GM23338 (cell line): ENCODE measurements at regions not wholly inside any gene's neighbourhood (a gene's known extent, or its start where the extent isn't known, plus 50 kb on each side); places are given as distances from the start of the nearest gene placed in this dataset.

Experiments
- ATAC-seq: fragments of 200-7000 bp; cut with Tn5 transposase; 3 replicates; pipeline ENCODE4 v1.9.1; 2020
- DNase-seq: peaks from one replicate; pipeline ENCODE4 v3.0.0-alpha.2; 2015; ENCODE audit warnings: low spot score
- H2AFZ ChIP-seq: fragments of 200-600 bp; sonication (generic); 2 replicates; pipeline ENCODE4 v1.8.0; 2016; ENCODE audit warnings: antibody characterized with exemption, mild to moderate bottlenecking, moderate library complexity
- H3F3A ChIP-seq: fragments of 200-600 bp; sonication (generic); replicated peaks from 2 replicates; pipeline ENCODE4 v1.8.0; 2017; ENCODE audit warnings: antibody characterized with exemption, mixed run types, low read depth
- H3K27ac ChIP-seq: fragments of 200-600 bp; sonication (generic); 2 replicates; pipeline ENCODE4 v1.6.1; 2016; ENCODE audit warnings: low read depth
- H3K27me3 ChIP-seq: fragments of 200-600 bp; sonication (generic); 2 replicates; pipeline ENCODE4 v1.8.0; 2016; ENCODE audit warnings: mild to moderate bottlenecking, mixed run types, moderate library complexity; ENCODE audit not compliant: insufficient read depth
- H3K36me3 ChIP-seq: fragments of 200-600 bp; sonication (generic); 2 replicates; pipeline ENCODE4 v1.8.0; 2016; ENCODE audit warnings: mild to moderate bottlenecking; ENCODE audit not compliant: insufficient read depth
- H3K4me1 ChIP-seq: fragments of 200-600 bp; sonication (generic); 2 replicates; pipeline ENCODE4 v1.8.0; 2016; ENCODE audit warnings: mild to moderate bottlenecking, moderate library complexity; ENCODE audit not compliant: insufficient read depth
- H3K4me2 ChIP-seq: fragments of 200-600 bp; sonication (generic); 2 replicates; pipeline ENCODE4 v1.7.1; 2017; ENCODE audit warnings: mixed run types
- H3K4me3 ChIP-seq: fragments of 200-600 bp; sonication (generic); 2 replicates; pipeline ENCODE4 v1.6.1; 2016; ENCODE audit warnings: mixed run types
- H3K79me2 ChIP-seq: fragments of 200-600 bp; sonication (generic); replicated peaks from 2 replicates; pipeline ENCODE4 v1.8.0; 2017; ENCODE audit warnings: mild to moderate bottlenecking; ENCODE audit not compliant: insufficient read depth
- H3K9me2 ChIP-seq: fragments of 200-600 bp; sonication (generic); 2 replicates; pipeline ENCODE4 v1.8.0; 2017; ENCODE audit not compliant: insufficient read depth
- H4K20me1 ChIP-seq: fragments of 200-600 bp; sonication (generic); replicated peaks from 2 replicates; pipeline ENCODE4 v1.8.0; 2017; ENCODE audit warnings: mild to moderate bottlenecking; ENCODE audit not compliant: insufficient read depth
- H3K27ac Mint-ChIP-seq: 2 replicates; pipeline ENCODE4 v1.8.0; 2020; ENCODE audit warnings: inconsistent platforms, mild to moderate bottlenecking, moderate library complexity, mixed read lengths
- H3K27me3 Mint-ChIP-seq: 3 replicates; pipeline ENCODE4 v1.8.0; 2022; ENCODE audit warnings: low read depth, mild to moderate bottlenecking, moderate library complexity, mixed read lengths, inconsistent platforms; ENCODE audit not compliant: insufficient read depth, poor library complexity
- H3K36me3 Mint-ChIP-seq: 3 replicates; pipeline ENCODE4 v1.8.0; 2021; ENCODE audit warnings: low read depth, mild to moderate bottlenecking, inconsistent platforms, moderate library complexity, mixed read lengths
- H3K4me1 Mint-ChIP-seq: 3 replicates; pipeline ENCODE4 v1.8.0; 2020; ENCODE audit warnings: mild to moderate bottlenecking, inconsistent platforms, mixed read lengths
- H3K4me3 Mint-ChIP-seq: 3 replicates; pipeline ENCODE4 v1.8.0; 2021; ENCODE audit warnings: moderate library complexity, mild to moderate bottlenecking, inconsistent platforms, mixed read lengths
- H3K9me3 Mint-ChIP-seq: 3 replicates; pipeline ENCODE4 v1.8.0; 2020; ENCODE audit warnings: moderate library complexity, mild to moderate bottlenecking, inconsistent platforms, mixed read lengths
- CREB1 ChIP-seq: fragments of 250-450 bp; sonication (Bioruptor Pico); IDR thresholded peaks from 2 replicates; pipeline ENCODE4 v1.5.0; 2020; ENCODE audit warnings: low read depth, mild to moderate bottlenecking, moderate library complexity
- EZH2 ChIP-seq: fragments of 200-600 bp; sonication (generic); IDR thresholded peaks from one replicate; pipeline ENCODE4 v1.8.0; 2017; ENCODE audit warnings: antibody characterized with exemption, mild to moderate bottlenecking, low read depth; ENCODE audit not compliant: unreplicated experiment
- EZH2phosphoT487 ChIP-seq: fragments of 200-600 bp; sonication (generic); IDR thresholded peaks from one replicate; pipeline ENCODE4 v1.8.1; 2018; ENCODE audit warnings: antibody characterized with exemption; ENCODE audit not compliant: unreplicated experiment
- NANOG ChIP-seq: IDR thresholded peaks from 2 replicates; pipeline ENCODE4 v1.6.1; 2016; ENCODE audit warnings: antibody characterized with exemption, borderline replicate concordance
- POLR2AphosphoS5 ChIP-seq: IDR thresholded peaks from 2 replicates; pipeline ENCODE4 v1.6.1; 2016; ENCODE audit warnings: antibody characterized with exemption, low read depth
- REST ChIP-seq: IDR thresholded peaks from one replicate; pipeline ENCODE4 v1.6.1; 2018; ENCODE audit warnings: antibody characterized with exemption; ENCODE audit not compliant: unreplicated experiment
- STAT1 ChIP-seq: IDR thresholded peaks from one replicate; pipeline ENCODE4 v1.6.1; 2016; ENCODE audit warnings: antibody characterized with exemption; ENCODE audit not compliant: unreplicated experiment
- TF ChIP-seq, protein P1 (sequence below), 2 experiments: fragments of 200-600 bp in 1 of 2; sonication (generic) in 1 of 2; conservative IDR thresholded peaks; 2 replicates each; pipeline versions ENCODE4 v1.5.1 to v1.6.1; 2016 to 2017; ENCODE audit warnings: antibody characterized with exemption in 2 of 2, low read depth in 2 of 2, mild to moderate bottlenecking in 2 of 2, moderate library complexity in 1 of 2

- Mint-ChIP-seq H3K4me1 (no peaks in the 10 kb centered on the region), H3K27me3 (peaks cover 4% of the 10 kb centered on the region)
- H3K27ac ChIP-seq = no peak overlapping the region
These were observed 147.6 kb upstream of the SETBP1 start for GRCh38 chr18:44533071-44533470.

GRCh38 chr18:44536046-44536445 is 144.6 kb upstream of the SETBP1 start:
- H3K36me3 Mint-ChIP-seq = no peaks in the 10 kb centered on the region
- Histone ChIP-seq H4K20me1 (no peaks in the 10 kb centered on the region), H3F3A (no peaks in the 10 kb centered on the region), H3K4me2 (no peak overlapping the region), H3K79me2 (no peaks in the 10 kb centered on the region), H3K4me1 (no peaks in the 10 kb centered on the region), H3K27me3 (no peaks in the 10 kb centered on the region), H3K27ac (no peak overlapping the region), H2AFZ (no peak overlapping the region), H3K9me2 (0 out of 2 replicates have a peak, but pooled peaks cover 4% of the 10 kb centered on the region), H3K36me3 (no peaks in the 10 kb centered on the region), H3K4me3 (no peak overlapping the region)
- DNase-seq (no peak), ATAC-seq (no peak)
- TF ChIP-seq REST (no peak), NANOG (no peak), STAT1 (no peak)
- no peak overlapping the region for H3K27ac Mint-ChIP-seq
- H3K9me3 Mint-ChIP-seq = no peaks in the 10 kb centered on the region
- H3K27me3 Mint-ChIP-seq = peaks cover 1% of the 10 kb centered on the region
- H3K4me3 Mint-ChIP-seq = no peak overlapping the region
- no peaks in the 10 kb centered on the region for H3K4me1 Mint-ChIP-seq

More at GRCh38 chr18:44533071-44533470, 147.6 kb upstream of the SETBP1 start:
- H3K36me3 ChIP-seq = no peaks in the 10 kb centered on the region
- Mint-ChIP-seq H3K9me3 (no peaks in the 10 kb centered on the region), H3K36me3 (no peaks in the 10 kb centered on the region), H3K27ac (no peak overlapping the region), H3K4me3 (no peak overlapping the region)
- H3K9me2 ChIP-seq = 0 out of 2 replicates have a peak, but pooled peaks cover 4% of the 10 kb centered on the region
- H3K79me2 ChIP-seq = no peaks in the 10 kb centered on the region
- H3K4me3 ChIP-seq = no peak overlapping the region
- H3F3A ChIP-seq = no peaks in the 10 kb centered on the region
- ATAC-seq = no peak
- no peaks in the 10 kb centered on the region for H4K20me1 ChIP-seq
- TF ChIP-seq POLR2AphosphoS5 (no peak), EZH2 (no peak), CREB1 (no peak), EZH2phosphoT487 (no peak), STAT1 (no peak), NANOG (no peak)
- TF ChIP-seq, protein P1, sequence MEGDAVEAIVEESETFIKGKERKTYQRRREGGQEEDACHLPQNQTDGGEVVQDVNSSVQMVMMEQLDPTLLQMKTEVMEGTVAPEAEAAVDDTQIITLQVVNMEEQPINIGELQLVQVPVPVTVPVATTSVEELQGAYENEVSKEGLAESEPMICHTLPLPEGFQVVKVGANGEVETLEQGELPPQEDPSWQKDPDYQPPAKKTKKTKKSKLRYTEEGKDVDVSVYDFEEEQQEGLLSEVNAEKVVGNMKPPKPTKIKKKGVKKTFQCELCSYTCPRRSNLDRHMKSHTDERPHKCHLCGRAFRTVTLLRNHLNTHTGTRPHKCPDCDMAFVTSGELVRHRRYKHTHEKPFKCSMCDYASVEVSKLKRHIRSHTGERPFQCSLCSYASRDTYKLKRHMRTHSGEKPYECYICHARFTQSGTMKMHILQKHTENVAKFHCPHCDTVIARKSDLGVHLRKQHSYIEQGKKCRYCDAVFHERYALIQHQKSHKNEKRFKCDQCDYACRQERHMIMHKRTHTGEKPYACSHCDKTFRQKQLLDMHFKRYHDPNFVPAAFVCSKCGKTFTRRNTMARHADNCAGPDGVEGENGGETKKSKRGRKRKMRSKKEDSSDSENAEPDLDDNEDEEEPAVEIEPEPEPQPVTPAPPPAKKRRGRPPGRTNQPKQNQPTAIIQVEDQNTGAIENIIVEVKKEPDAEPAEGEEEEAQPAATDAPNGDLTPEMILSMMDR (conservative IDR thresholded peaks at IDR 0.05; ENCODE audit: low read depth in 2 of 2) = no peak
- no peak overlapping the region for H2AFZ ChIP-seq
- H3K4me2 ChIP-seq = no peak overlapping the region
- no peaks in the 10 kb centered on the region for H3K4me1 ChIP-seq
- H3K27me3 ChIP-seq = no peaks in the 10 kb centered on the region
- no peak for DNase-seq
